ENCODE measurements at regions not wholly inside any gene's neighbourhood (a gene's known extent, or its start where the extent isn't known, plus 50 kb on each side); places are given as distances from the start of the nearest gene placed in this dataset.

DNA sequence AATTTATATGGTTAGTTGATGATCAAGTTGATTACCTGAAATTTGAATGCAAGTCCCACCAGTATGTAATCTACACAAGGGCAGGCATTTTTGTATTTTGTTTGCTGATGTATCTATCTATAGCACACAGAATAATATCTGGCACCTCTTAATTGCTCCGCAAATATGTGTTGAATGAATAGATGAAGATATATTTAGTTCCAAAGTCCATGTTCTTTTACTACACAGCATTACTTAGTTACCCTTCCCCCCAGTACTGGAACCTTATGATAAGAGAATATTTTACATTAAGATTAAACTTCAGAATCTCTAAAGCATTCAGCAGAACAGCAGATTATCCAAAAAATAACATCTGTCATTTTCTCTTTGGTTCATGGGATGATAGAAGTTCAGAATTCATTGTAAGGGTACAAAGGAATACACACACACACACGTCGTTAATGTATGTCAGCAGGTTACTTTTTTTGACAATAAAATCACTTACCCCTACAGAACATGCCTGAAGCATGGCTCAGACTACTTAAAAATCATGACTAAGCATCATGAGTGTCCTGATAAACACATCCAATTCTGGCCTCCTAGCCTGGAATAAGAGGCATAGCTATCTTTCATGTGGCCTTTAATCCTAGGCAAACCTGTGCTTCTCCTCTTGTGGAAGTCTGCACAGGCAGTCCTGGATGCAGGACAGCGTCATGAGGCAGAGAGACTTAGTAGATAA lies 148.9 kb upstream of the TBC1D5 start:
- TF ChIP-seq, protein P1, sequence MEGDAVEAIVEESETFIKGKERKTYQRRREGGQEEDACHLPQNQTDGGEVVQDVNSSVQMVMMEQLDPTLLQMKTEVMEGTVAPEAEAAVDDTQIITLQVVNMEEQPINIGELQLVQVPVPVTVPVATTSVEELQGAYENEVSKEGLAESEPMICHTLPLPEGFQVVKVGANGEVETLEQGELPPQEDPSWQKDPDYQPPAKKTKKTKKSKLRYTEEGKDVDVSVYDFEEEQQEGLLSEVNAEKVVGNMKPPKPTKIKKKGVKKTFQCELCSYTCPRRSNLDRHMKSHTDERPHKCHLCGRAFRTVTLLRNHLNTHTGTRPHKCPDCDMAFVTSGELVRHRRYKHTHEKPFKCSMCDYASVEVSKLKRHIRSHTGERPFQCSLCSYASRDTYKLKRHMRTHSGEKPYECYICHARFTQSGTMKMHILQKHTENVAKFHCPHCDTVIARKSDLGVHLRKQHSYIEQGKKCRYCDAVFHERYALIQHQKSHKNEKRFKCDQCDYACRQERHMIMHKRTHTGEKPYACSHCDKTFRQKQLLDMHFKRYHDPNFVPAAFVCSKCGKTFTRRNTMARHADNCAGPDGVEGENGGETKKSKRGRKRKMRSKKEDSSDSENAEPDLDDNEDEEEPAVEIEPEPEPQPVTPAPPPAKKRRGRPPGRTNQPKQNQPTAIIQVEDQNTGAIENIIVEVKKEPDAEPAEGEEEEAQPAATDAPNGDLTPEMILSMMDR (IDR thresholded peaks at IDR 0.05): no peak
- no peak for TF ChIP-seq POLR2A (IDR thresholded peaks at IDR 0.05)
